ENCODE measurements at regions not wholly inside any gene's neighbourhood (a gene's known extent, or its start where the extent isn't known, plus 50 kb on each side); places are given as distances from the start of the nearest gene placed in this dataset.

DNA sequence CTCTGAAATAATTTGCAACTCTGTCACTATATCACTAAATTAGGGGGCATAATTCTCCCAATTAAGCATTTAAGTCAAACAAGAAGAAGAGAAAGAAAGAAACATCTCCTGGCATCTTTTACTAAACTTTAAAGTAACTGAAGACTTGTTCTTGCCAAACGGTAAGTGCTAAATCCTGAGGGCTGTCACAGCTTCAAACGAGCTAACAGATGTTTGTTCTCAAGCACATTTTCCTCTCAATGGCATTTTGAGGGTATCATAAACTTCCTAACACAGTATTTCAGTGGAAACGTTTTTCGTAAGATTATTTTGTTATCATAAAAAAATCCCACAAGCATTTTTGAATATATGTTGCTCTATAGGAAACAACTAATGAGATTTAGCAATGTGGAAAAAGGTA lies 169.5 kb upstream of the TAS2R1 start:
- intact Hi-C loops (cut with micrococcal nuclease) = no loop called here
- H3K56ac ChIP-seq (ENCODE audit: extremely low read depth, insufficient read depth, low read length) = no peak overlapping the region
- in situ Hi-C loops (cut with MboI; ENCODE audit: low sequenced_read_pairs) = no loop called here
- H3K9me1 ChIP-seq (ENCODE audit: insufficient read depth, low read length) = no peaks in the 10 kb centered on the region
- BruUV-seq (replicated peaks) = no TSS peak
- H4K5ac ChIP-seq (ENCODE audit: low read depth, low read length) = no peak overlapping the region
- H3K4me3 ChIP-seq (ENCODE audit: insufficient read depth, low read depth, low read length) = no peak overlapping the region
- POLR2A ChIA-PET (ENCODE audit: unreplicated experiment) = no interaction called here
- H3K14ac ChIP-seq (replicated peaks; ENCODE audit: low read depth, low read length) = no peak overlapping the region
- H2AK5ac ChIP-seq (ENCODE audit: low read depth, low read length) = no peak overlapping the region
- CTCF ChIA-PET = interaction anchor here (1.0 kb wide), 1 partner anchor 11 kb away, joined by 3 read pairs; no protein-coding TSS in a partner anchor
- no peak overlapping the region for H4K91ac ChIP-seq (ENCODE audit: insufficient read depth, low read depth, low read length)
- no peak overlapping the region for H3K9ac ChIP-seq (ENCODE audit: low read depth, low read length)
- ATAC-seq (ENCODE audit: low read depth) = no peak
- no peaks in the 10 kb centered on the region for H3K9me3 ChIP-seq (ENCODE audit: control insufficient read depth, insufficient read depth, low read length)
- no peak for DNase-seq
- dilution Hi-C loops (cut with HindIII; ENCODE audit: low sequenced_read_pairs, unreplicated experiment) = no loop called here
- H4K8ac ChIP-seq (ENCODE audit: low read depth in 2 of 2, low read length in 2 of 2) = no peak overlapping the region
- H3K4me1 ChIP-seq (ENCODE audit: control insufficient read depth, insufficient read depth, low read length) = no peaks in the 10 kb centered on the region
- no peak overlapping the region for H2AFZ ChIP-seq (replicated peaks; ENCODE audit: low read length, poor library complexity)
- H2BK120ac ChIP-seq (ENCODE audit: low read depth, low read length) = no peak overlapping the region
- H2BK15ac ChIP-seq (ENCODE audit: low read depth, low read length) = no peak overlapping the region
- H3K18ac ChIP-seq (ENCODE audit: low read depth, low read length) = no peak overlapping the region
- H4K20me1 ChIP-seq (ENCODE audit: insufficient read depth, low read length) = no peaks in the 10 kb centered on the region
- H2BK20ac ChIP-seq (ENCODE audit: low read depth, low read length) = no peak overlapping the region
- H2BK5ac ChIP-seq (ENCODE audit: low read depth, low read length, poor library complexity, severe bottlenecking) = no peak overlapping the region
- H3K79me1 ChIP-seq (ENCODE audit: low read depth in 1 of 2, low read length in 2 of 2) = no peaks in the 10 kb centered on the region
- no peak overlapping the region for H3K4me2 ChIP-seq (ENCODE audit: low read depth, low read length)
- no peak overlapping the region for H3K23ac ChIP-seq (ENCODE audit: low read depth, low read length)
- 0 out of 2 replicates have a peak, but pooled peaks cover 3% of the 10 kb centered on the region for H3K27me3 ChIP-seq (ENCODE audit: control insufficient read depth, insufficient read depth, low read length)
- no CpG with 5 or more reads among the region's 4 CpGs for WGBS, 2 experiments (ENCODE audit: extremely low coverage in 2 of 2, insufficient read length in 1 of 2)
- H3K36me3 ChIP-seq (ENCODE audit: control insufficient read depth, insufficient read depth, low read length) = no peaks in the 10 kb centered on the region
- TF ChIP-seq MAZ (IDR thresholded peaks at IDR 0.05; ENCODE audit: borderline replicate concordance, low read depth, low read length) (no peak), CEBPB (IDR thresholded peaks at IDR 0.05; ENCODE audit: low read depth, low read length) (no peak), MAFK (IDR thresholded peaks at IDR 0.05; ENCODE audit: low read depth, low read length) (no peak), BHLHE40 (IDR thresholded peaks at IDR 0.05; ENCODE audit: low read depth, low read length) (no peak), RCOR1 (IDR thresholded peaks at IDR 0.05; ENCODE audit: insufficient replicate concordance, low read length) (no peak), NFE2L2 (IDR thresholded peaks at IDR 0.05; ENCODE audit: low read depth, low read length) (no peak), FOS (IDR thresholded peaks at IDR 0.05; ENCODE audit: low read depth, low read length) (no peak), RFX5 (IDR thresholded peaks at IDR 0.05; ENCODE audit: low read depth, low read length) (no peak), RAD21 (IDR thresholded peaks at IDR 0.05; ENCODE audit: low read length) (no peak), POLR2A (IDR thresholded peaks at IDR 0.05; ENCODE audit: low read depth, low read length) (no peak), MXI1 (IDR thresholded peaks at IDR 0.05; ENCODE audit: borderline replicate concordance, low read depth, low read length) (no peak), CHD1 (IDR thresholded peaks at IDR 0.05; ENCODE audit: low read depth, low read length) (no peak), SMC3 (IDR thresholded peaks at IDR 0.05; ENCODE audit: low read depth, low read length) (no peak)
- TF ChIP-seq, protein P1, sequence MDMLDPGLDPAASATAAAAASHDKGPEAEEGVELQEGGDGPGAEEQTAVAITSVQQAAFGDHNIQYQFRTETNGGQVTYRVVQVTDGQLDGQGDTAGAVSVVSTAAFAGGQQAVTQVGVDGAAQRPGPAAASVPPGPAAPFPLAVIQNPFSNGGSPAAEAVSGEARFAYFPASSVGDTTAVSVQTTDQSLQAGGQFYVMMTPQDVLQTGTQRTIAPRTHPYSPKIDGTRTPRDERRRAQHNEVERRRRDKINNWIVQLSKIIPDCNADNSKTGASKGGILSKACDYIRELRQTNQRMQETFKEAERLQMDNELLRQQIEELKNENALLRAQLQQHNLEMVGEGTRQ (IDR thresholded peaks at IDR 0.05; ENCODE audit: low read depth, low read length) = no peak
- TF ChIP-seq, protein P2, sequence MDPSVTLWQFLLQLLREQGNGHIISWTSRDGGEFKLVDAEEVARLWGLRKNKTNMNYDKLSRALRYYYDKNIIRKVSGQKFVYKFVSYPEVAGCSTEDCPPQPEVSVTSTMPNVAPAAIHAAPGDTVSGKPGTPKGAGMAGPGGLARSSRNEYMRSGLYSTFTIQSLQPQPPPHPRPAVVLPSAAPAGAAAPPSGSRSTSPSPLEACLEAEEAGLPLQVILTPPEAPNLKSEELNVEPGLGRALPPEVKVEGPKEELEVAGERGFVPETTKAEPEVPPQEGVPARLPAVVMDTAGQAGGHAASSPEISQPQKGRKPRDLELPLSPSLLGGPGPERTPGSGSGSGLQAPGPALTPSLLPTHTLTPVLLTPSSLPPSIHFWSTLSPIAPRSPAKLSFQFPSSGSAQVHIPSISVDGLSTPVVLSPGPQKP (IDR thresholded peaks at IDR 0.05; ENCODE audit: borderline replicate concordance, low read depth, low read length) = no peak
- TF ChIP-seq, protein P3, sequence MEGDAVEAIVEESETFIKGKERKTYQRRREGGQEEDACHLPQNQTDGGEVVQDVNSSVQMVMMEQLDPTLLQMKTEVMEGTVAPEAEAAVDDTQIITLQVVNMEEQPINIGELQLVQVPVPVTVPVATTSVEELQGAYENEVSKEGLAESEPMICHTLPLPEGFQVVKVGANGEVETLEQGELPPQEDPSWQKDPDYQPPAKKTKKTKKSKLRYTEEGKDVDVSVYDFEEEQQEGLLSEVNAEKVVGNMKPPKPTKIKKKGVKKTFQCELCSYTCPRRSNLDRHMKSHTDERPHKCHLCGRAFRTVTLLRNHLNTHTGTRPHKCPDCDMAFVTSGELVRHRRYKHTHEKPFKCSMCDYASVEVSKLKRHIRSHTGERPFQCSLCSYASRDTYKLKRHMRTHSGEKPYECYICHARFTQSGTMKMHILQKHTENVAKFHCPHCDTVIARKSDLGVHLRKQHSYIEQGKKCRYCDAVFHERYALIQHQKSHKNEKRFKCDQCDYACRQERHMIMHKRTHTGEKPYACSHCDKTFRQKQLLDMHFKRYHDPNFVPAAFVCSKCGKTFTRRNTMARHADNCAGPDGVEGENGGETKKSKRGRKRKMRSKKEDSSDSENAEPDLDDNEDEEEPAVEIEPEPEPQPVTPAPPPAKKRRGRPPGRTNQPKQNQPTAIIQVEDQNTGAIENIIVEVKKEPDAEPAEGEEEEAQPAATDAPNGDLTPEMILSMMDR (conservative IDR thresholded peaks at IDR 0.05; ENCODE audit: low read depth, low read length) = no peak
- no peak overlapping the region for H3K27ac ChIP-seq (ENCODE audit: insufficient read depth, low read length)
- H2AK9ac ChIP-seq (replicated peaks; ENCODE audit: low read depth, low read length, poor library complexity) = no peak overlapping the region
- H3K4ac ChIP-seq (ENCODE audit: low read depth, low read length) = no peak overlapping the region

Measured in IMR-90 (cell line).